ENCODE measurements at regions not wholly inside any gene's neighbourhood (a gene's known extent, or its start where the extent isn't known, plus 50 kb on each side); places are given as distances from the start of the nearest gene placed in this dataset.

- DNase-seq = no peak
- intact Hi-C loops (cut with DNase I) = no loop called here
- H3K36me3 ChIP-seq (replicated peaks in 1 of 2; ENCODE audit: insufficient read depth in 1 of 2, low read depth in 2 of 2) = no peaks in the 10 kb centered on the region
- TF ChIP-seq, protein P1, sequence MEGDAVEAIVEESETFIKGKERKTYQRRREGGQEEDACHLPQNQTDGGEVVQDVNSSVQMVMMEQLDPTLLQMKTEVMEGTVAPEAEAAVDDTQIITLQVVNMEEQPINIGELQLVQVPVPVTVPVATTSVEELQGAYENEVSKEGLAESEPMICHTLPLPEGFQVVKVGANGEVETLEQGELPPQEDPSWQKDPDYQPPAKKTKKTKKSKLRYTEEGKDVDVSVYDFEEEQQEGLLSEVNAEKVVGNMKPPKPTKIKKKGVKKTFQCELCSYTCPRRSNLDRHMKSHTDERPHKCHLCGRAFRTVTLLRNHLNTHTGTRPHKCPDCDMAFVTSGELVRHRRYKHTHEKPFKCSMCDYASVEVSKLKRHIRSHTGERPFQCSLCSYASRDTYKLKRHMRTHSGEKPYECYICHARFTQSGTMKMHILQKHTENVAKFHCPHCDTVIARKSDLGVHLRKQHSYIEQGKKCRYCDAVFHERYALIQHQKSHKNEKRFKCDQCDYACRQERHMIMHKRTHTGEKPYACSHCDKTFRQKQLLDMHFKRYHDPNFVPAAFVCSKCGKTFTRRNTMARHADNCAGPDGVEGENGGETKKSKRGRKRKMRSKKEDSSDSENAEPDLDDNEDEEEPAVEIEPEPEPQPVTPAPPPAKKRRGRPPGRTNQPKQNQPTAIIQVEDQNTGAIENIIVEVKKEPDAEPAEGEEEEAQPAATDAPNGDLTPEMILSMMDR (IDR thresholded peaks at IDR 0.05) = no peak
- TF ChIP-seq POLR2A (IDR thresholded peaks at IDR 0.05) = no peak
- no peaks in the 10 kb centered on the region for H3K4me1 ChIP-seq
- H3K9me3 ChIP-seq = no peaks in the 10 kb centered on the region
- WGBS, 2 donors = 11% methylated on average over 5 of the region's 5 CpGs
- H3K27ac ChIP-seq = no peak overlapping the region
- H3K27me3 ChIP-seq = no peaks in the 10 kb centered on the region
- no peak for ATAC-seq
- no peak overlapping the region for H3K4me3 ChIP-seq
Measured at GRCh38 chr4:179797738-179798137, 2355.5 kb upstream of the AGA start.

DNA sequence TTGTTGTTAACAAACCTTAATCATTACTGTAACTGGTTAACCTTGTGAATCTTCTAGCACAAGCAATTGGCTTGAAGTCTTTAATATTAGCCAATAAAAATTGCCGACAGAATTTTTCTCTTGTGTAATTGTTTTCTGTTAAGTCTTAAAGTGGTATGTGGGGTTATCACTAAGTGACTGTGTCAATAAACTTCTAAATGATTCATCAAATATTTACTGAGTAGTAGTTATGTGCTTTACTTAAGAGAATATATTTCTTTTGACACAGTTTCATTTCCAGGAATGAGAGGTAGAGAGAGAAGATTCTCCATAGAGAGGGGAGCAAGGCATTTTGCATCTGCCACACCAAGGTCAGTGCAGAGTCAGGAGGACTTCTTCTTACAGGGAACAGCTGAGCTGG lies 2361.6 kb upstream of the AGA start:
- H3K4me3 ChIP-seq = no peak overlapping the region
- intact Hi-C loops (cut with DNase I) = no loop called here
- no peak for ATAC-seq
- no peak overlapping the region for H3K27ac ChIP-seq
- no peaks in the 10 kb centered on the region for H3K36me3 ChIP-seq (replicated peaks in 1 of 2; ENCODE audit: insufficient read depth in 1 of 2, low read depth in 2 of 2)
- TF ChIP-seq, protein P1 (IDR thresholded peaks at IDR 0.05) = no peak
- no peak for TF ChIP-seq POLR2A (IDR thresholded peaks at IDR 0.05)
- 12 to 30% methylated on average over 1 of the region's 1 CpG for WGBS, 2 donors
- no peaks in the 10 kb centered on the region for H3K27me3 ChIP-seq
- no peaks in the 10 kb centered on the region for H3K4me1 ChIP-seq
- H3K9me3 ChIP-seq = no peaks in the 10 kb centered on the region
- DNase-seq = no peak

DNA sequence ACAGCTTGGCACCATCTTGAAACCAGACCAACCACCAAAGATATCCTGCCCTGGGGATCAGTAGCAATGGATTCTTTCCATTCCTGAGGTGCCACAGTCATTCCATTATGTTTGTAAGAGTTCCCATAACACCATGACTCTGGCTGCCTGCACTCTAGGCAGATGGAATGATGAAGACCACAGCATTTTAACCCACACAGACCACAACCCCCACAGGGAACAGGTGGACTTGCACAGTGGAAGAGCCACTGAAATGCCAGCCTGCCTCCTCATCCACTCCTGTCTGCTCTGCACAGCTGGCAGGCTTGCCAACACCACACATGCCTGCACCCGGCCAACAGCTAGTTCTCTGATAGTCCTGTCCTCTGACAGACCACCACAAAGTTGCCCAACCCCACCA lies 2362.2 kb upstream of the AGA start:
- Histone ChIP-seq H3K4me3 (no peak overlapping the region), H3K27ac (no peak overlapping the region), H3K9me3 (no peaks in the 10 kb centered on the region), H3K4me1 (no peaks in the 10 kb centered on the region), H3K27me3 (no peaks in the 10 kb centered on the region), H3K36me3 (replicated peaks in 1 of 2; ENCODE audit: insufficient read depth in 1 of 2, low read depth in 2 of 2) (no peaks in the 10 kb centered on the region)
- TF ChIP-seq, protein P1 (IDR thresholded peaks at IDR 0.05) = no peak
- no peak for TF ChIP-seq POLR2A (IDR thresholded peaks at IDR 0.05)
- WGBS, 2 donors = 75 to 88% methylated on average over 1 of the region's 1 CpG
- intact Hi-C loops (cut with DNase I) = no loop called here
- no peak for DNase-seq
- ATAC-seq = no peak

GRCh38 chr4:179817317-179817716 lies 2375.1 kb upstream of the AGA start:
- Histone ChIP-seq H3K36me3 (replicated peaks in 1 of 2; ENCODE audit: insufficient read depth in 1 of 2, low read depth in 2 of 2) (no peaks in the 10 kb centered on the region), H3K9me3 (no peaks in the 10 kb centered on the region), H3K4me1 (no peaks in the 10 kb centered on the region), H3K27me3 (no peaks in the 10 kb centered on the region), H3K4me3 (no peak overlapping the region), H3K27ac (no peak overlapping the region)
- ATAC-seq = no peak
- 50 to 57% methylated on average over 8 of the region's 8 CpGs for WGBS, 2 donors
- DNase-seq = no peak
- intact Hi-C loops (cut with DNase I) = no loop called here
- TF ChIP-seq POLR2A (IDR thresholded peaks at IDR 0.05) = no peak
- TF ChIP-seq, protein P1 (IDR thresholded peaks at IDR 0.05) = no peak

DNA sequence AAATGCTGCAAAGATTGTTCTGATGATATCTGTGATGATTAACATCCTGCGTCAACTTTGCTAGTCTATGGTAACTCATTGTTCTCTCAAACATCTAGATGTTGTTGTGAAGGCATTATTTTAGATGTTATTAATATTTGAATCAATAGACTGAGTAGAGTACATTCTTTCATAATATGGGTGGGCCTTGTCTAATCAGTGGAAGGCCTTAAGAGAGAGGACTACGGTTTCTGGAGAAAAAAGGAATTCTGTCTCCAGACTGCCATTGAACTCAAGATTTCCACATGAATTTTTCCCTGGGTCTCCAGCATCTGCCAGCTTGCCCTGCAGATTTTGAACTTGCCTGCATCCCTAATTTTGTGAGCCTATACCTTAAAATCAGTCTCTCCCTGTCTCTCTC lies 2381.1 kb upstream of the AGA start:
- 38 to 45% methylated on average over 2 of the region's 2 CpGs for WGBS, 2 donors
- Histone ChIP-seq H3K9me3 (no peaks in the 10 kb centered on the region), H3K36me3 (replicated peaks in 1 of 2; ENCODE audit: insufficient read depth in 1 of 2, low read depth in 2 of 2) (no peaks in the 10 kb centered on the region), H3K4me3 (no peak overlapping the region), H3K4me1 (no peaks in the 10 kb centered on the region), H3K27ac (no peak overlapping the region), H3K27me3 (no peaks in the 10 kb centered on the region)
- intact Hi-C loops (cut with DNase I) = no loop called here
- ATAC-seq = no peak
- TF ChIP-seq POLR2A (IDR thresholded peaks at IDR 0.05) = no peak
- TF ChIP-seq, protein P1 (IDR thresholded peaks at IDR 0.05) = no peak
- DNase-seq = no peak
